ENCODE measurements at regions not wholly inside any gene's neighbourhood (a gene's known extent, or its start where the extent isn't known, plus 50 kb on each side); places are given as distances from the start of the nearest gene placed in this dataset.

DNA sequence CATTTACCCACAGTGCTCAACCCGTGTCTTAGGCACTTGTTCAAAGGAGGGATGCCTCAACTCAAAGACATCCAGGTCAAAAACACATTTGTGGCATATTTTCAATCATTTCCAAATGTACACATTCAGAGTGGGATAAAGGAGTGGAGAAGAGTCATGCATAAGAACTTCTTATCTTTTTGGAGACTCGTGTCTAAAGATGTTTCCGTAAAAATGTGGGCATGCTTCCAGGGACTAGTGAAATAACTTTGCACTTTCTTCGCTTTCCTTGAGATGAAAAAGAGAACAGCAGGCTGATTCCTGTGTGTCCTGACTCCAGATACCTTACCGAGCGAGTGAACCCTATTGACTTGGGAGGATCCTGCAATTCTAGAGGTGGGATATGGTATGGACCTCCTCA, 256.6 kb upstream of the KCNJ16 start:
- DNase-seq (no peak), ATAC-seq (no peak)
- Histone ChIP-seq H3K36me3 (no peaks in the 10 kb centered on the region), H3K4me1 (no peaks in the 10 kb centered on the region), H3K27ac (no peak overlapping the region), H3K4me3 (no peak overlapping the region), H3K27me3 (no peaks in the 10 kb centered on the region), H3K9me3 (no peaks in the 10 kb centered on the region)
- WGBS (ENCODE audit: insufficient coverage, low coverage, low lambda C conversion rate, missing lambda C conversion rate), result 40% methylated on average over 4 of the region's 6 CpGs
- TF ChIP-seq POLR2A (IDR thresholded peaks at IDR 0.05), result no peak
- TF ChIP-seq, protein P1, sequence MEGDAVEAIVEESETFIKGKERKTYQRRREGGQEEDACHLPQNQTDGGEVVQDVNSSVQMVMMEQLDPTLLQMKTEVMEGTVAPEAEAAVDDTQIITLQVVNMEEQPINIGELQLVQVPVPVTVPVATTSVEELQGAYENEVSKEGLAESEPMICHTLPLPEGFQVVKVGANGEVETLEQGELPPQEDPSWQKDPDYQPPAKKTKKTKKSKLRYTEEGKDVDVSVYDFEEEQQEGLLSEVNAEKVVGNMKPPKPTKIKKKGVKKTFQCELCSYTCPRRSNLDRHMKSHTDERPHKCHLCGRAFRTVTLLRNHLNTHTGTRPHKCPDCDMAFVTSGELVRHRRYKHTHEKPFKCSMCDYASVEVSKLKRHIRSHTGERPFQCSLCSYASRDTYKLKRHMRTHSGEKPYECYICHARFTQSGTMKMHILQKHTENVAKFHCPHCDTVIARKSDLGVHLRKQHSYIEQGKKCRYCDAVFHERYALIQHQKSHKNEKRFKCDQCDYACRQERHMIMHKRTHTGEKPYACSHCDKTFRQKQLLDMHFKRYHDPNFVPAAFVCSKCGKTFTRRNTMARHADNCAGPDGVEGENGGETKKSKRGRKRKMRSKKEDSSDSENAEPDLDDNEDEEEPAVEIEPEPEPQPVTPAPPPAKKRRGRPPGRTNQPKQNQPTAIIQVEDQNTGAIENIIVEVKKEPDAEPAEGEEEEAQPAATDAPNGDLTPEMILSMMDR (IDR thresholded peaks at IDR 0.05), result no peak
- intact Hi-C loops (cut with DNase I), result no loop called here

DNA sequence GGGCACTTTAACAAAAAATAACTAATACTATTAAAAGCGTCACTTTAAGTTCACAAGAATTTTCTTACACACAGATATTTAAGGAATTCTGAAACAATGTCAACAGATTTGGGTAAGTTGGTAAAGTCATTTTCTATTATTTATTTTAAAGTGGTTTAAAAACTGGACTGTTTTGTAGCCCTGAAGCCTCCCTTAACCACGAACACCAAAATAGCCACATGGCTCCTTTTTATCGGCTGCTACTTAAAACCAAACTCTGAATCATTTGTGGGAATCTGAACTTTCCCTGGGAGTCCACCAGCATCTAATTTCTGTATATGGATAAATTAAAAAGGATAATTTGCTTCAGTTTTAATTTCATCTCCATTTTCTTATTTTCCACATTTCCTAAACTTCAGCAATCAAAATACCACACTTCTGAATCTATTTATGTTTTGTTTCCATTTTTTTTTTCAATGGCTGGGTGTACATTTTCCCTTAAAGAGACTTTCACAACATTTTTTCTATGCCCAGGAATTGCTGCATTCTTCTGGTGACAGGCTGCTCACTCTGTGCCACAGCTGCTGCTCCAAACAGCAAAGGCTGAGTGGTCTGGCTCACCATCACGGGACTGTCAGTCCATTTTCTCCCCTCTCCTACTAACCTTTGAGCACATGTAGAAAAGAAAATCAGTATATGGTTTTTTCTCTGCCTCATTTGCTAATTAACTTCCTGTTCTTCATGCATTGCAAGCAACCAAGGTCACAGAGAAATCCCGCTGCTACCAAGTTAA, 255.5 kb upstream of the KCNJ16 start:
- H3K27me3 ChIP-seq, result no peaks in the 10 kb centered on the region

DNA sequence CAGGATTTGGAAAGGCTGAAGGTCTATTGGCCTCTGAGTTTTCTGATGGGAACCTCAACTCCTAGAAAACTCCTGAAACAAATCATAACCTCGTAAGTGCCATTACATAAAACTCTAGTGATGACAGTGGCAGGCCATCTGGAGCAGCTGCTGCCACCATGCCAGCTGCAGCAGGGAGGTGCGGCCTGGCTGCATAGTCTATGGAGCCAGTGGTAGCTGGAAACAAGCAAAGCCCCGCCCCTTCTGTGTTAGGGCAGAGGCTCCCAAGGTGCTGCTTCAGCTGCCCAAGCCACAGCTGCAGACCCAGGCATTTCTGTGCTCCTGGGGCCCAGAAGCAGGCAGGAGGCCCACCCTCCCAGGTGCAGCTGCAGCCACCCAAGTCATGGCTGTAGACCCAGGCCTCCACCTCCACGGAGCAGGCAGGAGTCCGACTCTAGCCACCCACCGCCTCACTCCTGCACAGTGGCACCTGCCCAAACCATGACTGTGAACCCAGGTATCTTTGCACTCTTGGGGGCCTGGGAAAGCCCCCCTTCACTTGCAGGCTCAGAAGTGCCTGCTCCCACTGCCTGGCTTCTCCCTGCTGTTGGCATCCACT, 254.1 kb upstream of the KCNJ16 start:
- Histone ChIP-seq H3K36me3 (no peaks in the 10 kb centered on the region), H3K9me3 (no peaks in the 10 kb centered on the region), H3K27me3 (no peaks in the 10 kb centered on the region), H3K4me1 (no peaks in the 10 kb centered on the region), H3K4me3 (no peak overlapping the region), H3K27ac (no peak overlapping the region)
- TF ChIP-seq POLR2A (IDR thresholded peaks at IDR 0.05), result no peak
- TF ChIP-seq, protein P1 (IDR thresholded peaks at IDR 0.05), result no peak
- ATAC-seq, result no peak
- intact Hi-C loops (cut with DNase I), result no loop called here
- WGBS (ENCODE audit: insufficient coverage, low coverage, low lambda C conversion rate, missing lambda C conversion rate), result no CpG with 5 or more reads among the region's 6 CpGs
- DNase-seq, result no peak

More for the DNA sequence above, 255.5 kb upstream of the KCNJ16 start:
- TF ChIP-seq, protein P1 (IDR thresholded peaks at IDR 0.05), result no peak
- no peak for TF ChIP-seq POLR2A (IDR thresholded peaks at IDR 0.05)
- WGBS (ENCODE audit: insufficient coverage, low coverage, low lambda C conversion rate, missing lambda C conversion rate), result 70% methylated on average over 5 of the region's 5 CpGs
- Histone ChIP-seq H3K36me3 (no peaks in the 10 kb centered on the region), H3K27ac (no peak overlapping the region), H3K4me3 (no peak overlapping the region), H3K4me1 (no peaks in the 10 kb centered on the region), H3K9me3 (no peaks in the 10 kb centered on the region)
- ATAC-seq (no peak), DNase-seq (no peak)
- intact Hi-C loops (cut with DNase I), result no loop called here

DNA sequence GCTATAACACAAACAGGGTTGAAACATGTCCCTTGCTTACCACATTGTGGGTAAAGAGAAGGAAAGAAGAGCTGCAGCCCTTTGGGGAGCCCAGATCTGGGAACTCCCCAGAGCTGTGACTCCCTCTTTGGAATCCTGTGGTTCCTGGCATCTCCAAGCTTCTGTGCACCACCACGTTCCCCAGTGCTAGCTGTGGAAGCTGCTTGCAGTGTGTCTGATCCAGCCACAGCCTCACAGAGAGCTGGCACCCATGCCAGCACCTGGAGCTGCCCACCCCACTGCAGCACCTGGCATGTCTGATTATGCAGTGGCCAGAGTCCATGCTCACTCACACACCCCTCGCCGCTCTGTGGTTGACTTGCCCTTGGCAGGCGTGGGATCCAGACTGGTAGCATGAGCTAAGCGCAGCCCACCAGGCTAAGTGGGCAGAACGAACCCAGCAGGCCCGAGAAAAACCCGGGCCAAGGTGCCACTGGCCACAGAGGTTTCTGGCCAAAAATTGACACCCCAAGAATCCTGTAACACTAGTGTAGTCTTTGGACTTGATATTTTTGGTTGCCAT, 252.6 kb upstream of the KCNJ16 start:
- no peak for DNase-seq
- WGBS (ENCODE audit: insufficient coverage, low coverage, low lambda C conversion rate, missing lambda C conversion rate), result 48% methylated on average over 4 of the region's 8 CpGs
- TF ChIP-seq POLR2A (IDR thresholded peaks at IDR 0.05), result no peak
- TF ChIP-seq, protein P1 (IDR thresholded peaks at IDR 0.05), result no peak
- no peaks in the 10 kb centered on the region for H3K4me1 ChIP-seq
- H3K27ac ChIP-seq, result no peak overlapping the region
- no peaks in the 10 kb centered on the region for H3K9me3 ChIP-seq
- no peak overlapping the region for H3K4me3 ChIP-seq
- H3K27me3 ChIP-seq, result no peaks in the 10 kb centered on the region
- intact Hi-C loops (cut with DNase I), result no loop called here
- no peaks in the 10 kb centered on the region for H3K36me3 ChIP-seq
- ATAC-seq, result no peak
